SK-N-SH (cell line): ENCODE measurements at regions not wholly inside any gene's neighbourhood (a gene's known extent, or its start where the extent isn't known, plus 50 kb on each side); places are given as distances from the start of the nearest gene placed in this dataset.

Source experiments
- CTCF ChIA-PET: fragments of 300-600, 350-600 bp; formaldehyde crosslinking; extraction: SDS; loops from one replicate; lab custom pipeline; 2021; lab: Yijun Ruan, JAX
- POLR2A ChIA-PET: fragments of 350-600 bp; sonication (Branson Sonifier 250); formaldehyde crosslinking; extraction: SDS; loops from one replicate; lab custom pipeline; 2020; ENCODE audit warnings: antibody characterized with exemption, inconsistent platforms; lab: Yijun Ruan, JAX
- DNase-seq: peaks from one replicate; pipeline ENCODE4 v3.0.0; 2012
- H2AFZ ChIP-seq: fragments of 200-600 bp; sonication (generic); 2 replicates; pipeline ENCODE4 v1.8.1; 2016; ENCODE audit warnings: antibody characterized with exemption, mild to moderate bottlenecking, low read depth
- H3F3A ChIP-seq: fragments of 200-600 bp; sonication (generic); replicated peaks from 2 replicates; pipeline ENCODE3; 2016; ENCODE audit warnings: antibody characterized with exemption, mild to moderate bottlenecking; ENCODE audit not compliant: insufficient read depth
- H3K27ac ChIP-seq, 2 experiments: fragments of 200-500 bp in 1 of 2; fragments of 200-600 bp in 1 of 2; sonication (Bioruptor generic) in 1 of 2; sonication (generic), shearing (Covaris generic) in 1 of 2; 2 replicates each; pipeline versions ENCODE4 v1.5.1 to v1.6.1; 2014 to 2016; ENCODE audit warnings: low read depth in 2 of 2, inconsistent platforms in 1 of 2, low read length in 1 of 2, mild to moderate bottlenecking in 1 of 2, mixed read lengths in 1 of 2
- H3K27me3 ChIP-seq: fragments of 200-600 bp; sonication (generic), shearing (Covaris generic); 2 replicates; pipeline ENCODE4 v1.6.1; 2016; ENCODE audit warnings: mixed run types; ENCODE audit not compliant: insufficient read depth
- H3K36me3 ChIP-seq, 2 experiments: fragments of 200-500 bp in 1 of 2; fragments of 200-600 bp in 1 of 2; sonication (Bioruptor generic) in 1 of 2; sonication (generic) in 1 of 2; replicated peaks in 1 of 2; 2 replicates each; pipeline versions ENCODE3 to v1.5.1; 2014 to 2016; ENCODE audit warnings: low read length in 1 of 2, mild to moderate bottlenecking in 1 of 2; ENCODE audit not compliant: insufficient read depth in 2 of 2, control insufficient read depth in 1 of 2
- H3K4me1 ChIP-seq, 2 experiments: fragments of 200-500 bp in 1 of 2; fragments of 200-600 bp in 1 of 2; sonication (Bioruptor generic) in 1 of 2; sonication (generic), shearing (Covaris generic) in 1 of 2; 2 replicates each; pipeline versions ENCODE4 v1.5.1 to v1.6.1; 2014 to 2016; ENCODE audit warnings: low read depth in 1 of 2, low read length in 1 of 2, mixed run types in 1 of 2; ENCODE audit not compliant: insufficient read depth in 2 of 2, control insufficient read depth in 1 of 2
- H3K4me2 ChIP-seq: fragments of 200-600 bp; sonication (generic), shearing (Covaris generic); 2 replicates; pipeline ENCODE4 v1.6.1; 2017; ENCODE audit warnings: mixed run types
- H3K4me3 ChIP-seq, 2 experiments: fragments of 200-500 bp in 1 of 2; fragments of 200-600 bp in 1 of 2; sonication (Bioruptor generic) in 1 of 2; sonication (generic), shearing (Covaris generic) in 1 of 2; 2 replicates each; pipeline versions ENCODE4 v1.5.1 to v1.8.1; 2014 to 2016; ENCODE audit warnings: low read depth in 2 of 2, inconsistent platforms in 1 of 2, low read length in 1 of 2, mild to moderate bottlenecking in 1 of 2, mixed read lengths in 1 of 2, moderate library complexity in 1 of 2
- H3K79me2 ChIP-seq: fragments of 200-600 bp; sonication (generic); 2 replicates; pipeline ENCODE4 v1.8.1; 2017; ENCODE audit warnings: mild to moderate bottlenecking; ENCODE audit not compliant: insufficient read depth
- H3K9ac ChIP-seq: fragments of 200-600 bp; sonication (generic); 2 replicates; pipeline ENCODE4 v1.6.1; 2017; ENCODE audit warnings: mixed run types
- H3K9me2 ChIP-seq: fragments of 200-600 bp; sonication (generic); 2 replicates; pipeline ENCODE4 v1.6.1; 2017; ENCODE audit warnings: mixed run types
- H3K9me3 ChIP-seq: fragments of 200-600 bp; sonication (generic); 2 replicates; pipeline ENCODE4 v1.6.1; 2017; ENCODE audit warnings: mixed run types, mild to moderate bottlenecking, moderate library complexity
- H4K20me1 ChIP-seq: fragments of 200-600 bp; sonication (generic); 2 replicates; pipeline ENCODE4 v1.6.1; 2017; ENCODE audit warnings: mild to moderate bottlenecking, mixed run types; ENCODE audit not compliant: insufficient read depth
- EP300 ChIP-seq, 2 experiments: IDR thresholded peaks; 2 replicates each; pipeline versions ENCODE4 v1.4.0 to v1.6.1; 2012; ENCODE audit warnings: borderline replicate concordance in 1 of 2, low read depth in 1 of 2, low read length in 1 of 2
- EZH2phosphoT487 ChIP-seq: fragments of 200-600 bp; sonication (generic); IDR thresholded peaks from 2 replicates; pipeline ENCODE4 v1.6.1; 2017; ENCODE audit warnings: low read depth, mixed run types, mild to moderate bottlenecking, antibody characterized with exemption, moderate library complexity, borderline replicate concordance
- FOXJ3 ChIP-seq: sonication (generic); formaldehyde crosslinking; IDR thresholded peaks from 2 replicates; pipeline ENCODE4 v1.5.1; 2020; ENCODE audit warnings: mild to moderate bottlenecking, missing genetic modification reagents
- GATA2 ChIP-seq: sonication (generic); formaldehyde crosslinking; IDR thresholded peaks from 2 replicates; pipeline ENCODE4 v1.5.0; 2020; ENCODE audit warnings: mild to moderate bottlenecking, missing genetic modification reagents
- NRF1 ChIP-seq: IDR thresholded peaks from 2 replicates; pipeline ENCODE4 v1.6.1; 2012; ENCODE audit warnings: low read depth, mild to moderate bottlenecking, low read length
- POLR2AphosphoS5 ChIP-seq: IDR thresholded peaks from 2 replicates; pipeline ENCODE4 v1.6.1; 2012; ENCODE audit warnings: low read depth, low read length
- TAF1 ChIP-seq: IDR thresholded peaks from 2 replicates; pipeline ENCODE4 v1.6.1; 2012; ENCODE audit warnings: low read depth, mild to moderate bottlenecking, low read length, moderate library complexity, borderline replicate concordance
- WGBS: methylation state at CpG from one replicate; pipeline ENCODE4 v1.1.6; 2017; ENCODE audit warnings: low lambda C conversion rate; 5-methylcytosine and 5-hydroxymethylcytosine counted together
- TF ChIP-seq, protein P1 (sequence below): IDR thresholded peaks from 2 replicates; pipeline ENCODE4 v1.6.1; 2012; ENCODE audit warnings: mild to moderate bottlenecking, low read depth, low read length, moderate library complexity
- TF ChIP-seq, protein P2 (sequence below): fragments of 150-350 bp; IDR thresholded peaks from 2 replicates; pipeline ENCODE4 v1.6.1; 2017; ENCODE audit warnings: antibody characterized with exemption, low read length, low read depth, borderline replicate concordance
- TF ChIP-seq, protein P3 (sequence below): IDR thresholded peaks from 2 replicates; pipeline ENCODE4 v1.4.0; 2012; ENCODE audit warnings: low read depth, borderline replicate concordance
- TF ChIP-seq, protein P4 (sequence below): IDR thresholded peaks from 2 replicates; pipeline ENCODE4; 2012

DNA sequence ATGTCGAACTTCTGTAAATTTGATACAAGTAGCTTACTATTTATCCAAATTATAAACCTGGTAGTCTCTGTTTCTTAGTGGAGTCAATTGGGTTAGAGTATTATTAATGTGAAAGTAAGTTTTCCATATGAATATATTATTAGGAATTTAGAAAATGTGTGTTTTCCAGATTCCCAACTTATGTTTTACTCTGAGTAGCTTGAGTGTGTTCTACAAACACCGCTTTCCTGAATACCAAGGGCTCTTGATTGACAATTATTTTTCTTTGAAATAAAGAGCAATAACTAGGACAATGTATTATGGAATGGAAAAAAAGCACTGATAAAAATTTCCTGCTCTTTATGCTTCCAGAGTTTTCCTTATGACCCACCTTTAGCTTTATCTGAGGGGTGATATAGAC is 233.6 kb downstream of the POSTN start:
- no peak overlapping the region for H3K9ac ChIP-seq
- H3F3A ChIP-seq = peaks cover 11% of the 10 kb centered on the region
- ChIA-PET POLR2A (no interaction called here), CTCF (no interaction called here)
- no peak for DNase-seq
- TF ChIP-seq, protein P1, sequence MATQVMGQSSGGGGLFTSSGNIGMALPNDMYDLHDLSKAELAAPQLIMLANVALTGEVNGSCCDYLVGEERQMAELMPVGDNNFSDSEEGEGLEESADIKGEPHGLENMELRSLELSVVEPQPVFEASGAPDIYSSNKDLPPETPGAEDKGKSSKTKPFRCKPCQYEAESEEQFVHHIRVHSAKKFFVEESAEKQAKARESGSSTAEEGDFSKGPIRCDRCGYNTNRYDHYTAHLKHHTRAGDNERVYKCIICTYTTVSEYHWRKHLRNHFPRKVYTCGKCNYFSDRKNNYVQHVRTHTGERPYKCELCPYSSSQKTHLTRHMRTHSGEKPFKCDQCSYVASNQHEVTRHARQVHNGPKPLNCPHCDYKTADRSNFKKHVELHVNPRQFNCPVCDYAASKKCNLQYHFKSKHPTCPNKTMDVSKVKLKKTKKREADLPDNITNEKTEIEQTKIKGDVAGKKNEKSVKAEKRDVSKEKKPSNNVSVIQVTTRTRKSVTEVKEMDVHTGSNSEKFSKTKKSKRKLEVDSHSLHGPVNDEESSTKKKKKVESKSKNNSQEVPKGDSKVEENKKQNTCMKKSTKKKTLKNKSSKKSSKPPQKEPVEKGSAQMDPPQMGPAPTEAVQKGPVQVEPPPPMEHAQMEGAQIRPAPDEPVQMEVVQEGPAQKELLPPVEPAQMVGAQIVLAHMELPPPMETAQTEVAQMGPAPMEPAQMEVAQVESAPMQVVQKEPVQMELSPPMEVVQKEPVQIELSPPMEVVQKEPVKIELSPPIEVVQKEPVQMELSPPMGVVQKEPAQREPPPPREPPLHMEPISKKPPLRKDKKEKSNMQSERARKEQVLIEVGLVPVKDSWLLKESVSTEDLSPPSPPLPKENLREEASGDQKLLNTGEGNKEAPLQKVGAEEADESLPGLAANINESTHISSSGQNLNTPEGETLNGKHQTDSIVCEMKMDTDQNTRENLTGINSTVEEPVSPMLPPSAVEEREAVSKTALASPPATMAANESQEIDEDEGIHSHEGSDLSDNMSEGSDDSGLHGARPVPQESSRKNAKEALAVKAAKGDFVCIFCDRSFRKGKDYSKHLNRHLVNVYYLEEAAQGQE = no peak
- TF ChIP-seq GATA2 (CRISPR knock-in tag) = no peak
- no peak for TF ChIP-seq POLR2AphosphoS5
- TF ChIP-seq, protein P2, sequence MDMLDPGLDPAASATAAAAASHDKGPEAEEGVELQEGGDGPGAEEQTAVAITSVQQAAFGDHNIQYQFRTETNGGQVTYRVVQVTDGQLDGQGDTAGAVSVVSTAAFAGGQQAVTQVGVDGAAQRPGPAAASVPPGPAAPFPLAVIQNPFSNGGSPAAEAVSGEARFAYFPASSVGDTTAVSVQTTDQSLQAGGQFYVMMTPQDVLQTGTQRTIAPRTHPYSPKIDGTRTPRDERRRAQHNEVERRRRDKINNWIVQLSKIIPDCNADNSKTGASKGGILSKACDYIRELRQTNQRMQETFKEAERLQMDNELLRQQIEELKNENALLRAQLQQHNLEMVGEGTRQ = no peak
- no peak for TF ChIP-seq TAF1
- no peak for TF ChIP-seq FOXJ3 (CRISPR knock-in tag)
- TF ChIP-seq EZH2phosphoT487 = no peak
- TF ChIP-seq, protein P3, sequence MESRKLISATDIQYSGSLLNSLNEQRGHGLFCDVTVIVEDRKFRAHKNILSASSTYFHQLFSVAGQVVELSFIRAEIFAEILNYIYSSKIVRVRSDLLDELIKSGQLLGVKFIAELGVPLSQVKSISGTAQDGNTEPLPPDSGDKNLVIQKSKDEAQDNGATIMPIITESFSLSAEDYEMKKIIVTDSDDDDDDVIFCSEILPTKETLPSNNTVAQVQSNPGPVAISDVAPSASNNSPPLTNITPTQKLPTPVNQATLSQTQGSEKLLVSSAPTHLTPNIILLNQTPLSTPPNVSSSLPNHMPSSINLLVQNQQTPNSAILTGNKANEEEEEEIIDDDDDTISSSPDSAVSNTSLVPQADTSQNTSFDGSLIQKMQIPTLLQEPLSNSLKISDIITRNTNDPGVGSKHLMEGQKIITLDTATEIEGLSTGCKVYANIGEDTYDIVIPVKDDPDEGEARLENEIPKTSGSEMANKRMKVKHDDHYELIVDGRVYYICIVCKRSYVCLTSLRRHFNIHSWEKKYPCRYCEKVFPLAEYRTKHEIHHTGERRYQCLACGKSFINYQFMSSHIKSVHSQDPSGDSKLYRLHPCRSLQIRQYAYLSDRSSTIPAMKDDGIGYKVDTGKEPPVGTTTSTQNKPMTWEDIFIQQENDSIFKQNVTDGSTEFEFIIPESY = no peak
- TF ChIP-seq NRF1 = no peak
- TF ChIP-seq, protein P4, sequence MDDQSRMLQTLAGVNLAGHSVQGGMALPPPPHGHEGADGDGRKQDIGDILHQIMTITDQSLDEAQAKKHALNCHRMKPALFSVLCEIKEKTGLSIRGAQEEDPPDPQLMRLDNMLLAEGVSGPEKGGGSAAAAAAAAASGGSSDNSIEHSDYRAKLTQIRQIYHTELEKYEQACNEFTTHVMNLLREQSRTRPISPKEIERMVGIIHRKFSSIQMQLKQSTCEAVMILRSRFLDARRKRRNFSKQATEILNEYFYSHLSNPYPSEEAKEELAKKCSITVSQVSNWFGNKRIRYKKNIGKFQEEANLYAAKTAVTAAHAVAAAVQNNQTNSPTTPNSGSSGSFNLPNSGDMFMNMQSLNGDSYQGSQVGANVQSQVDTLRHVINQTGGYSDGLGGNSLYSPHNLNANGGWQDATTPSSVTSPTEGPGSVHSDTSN = no peak
- TF ChIP-seq EP300 (IDR thresholded peaks at IDR 0.05; ENCODE audit: borderline replicate concordance in 1 of 2, low read depth in 1 of 2, low read length in 1 of 2) = no peak
- no peaks in the 10 kb centered on the region for H4K20me1 ChIP-seq
- H3K79me2 ChIP-seq = no peaks in the 10 kb centered on the region
- H3K36me3 ChIP-seq = no peaks in the 10 kb centered on the region
- H3K27ac ChIP-seq = peak overlapping the region in 1 of 2 experiments; percentile 29; a peak in 2 of 4 replicates
- no peaks in the 10 kb centered on the region for H3K9me2 ChIP-seq
- no peak overlapping the region for H3K4me2 ChIP-seq
- no peaks in the 10 kb centered on the region for H3K9me3 ChIP-seq
- H3K4me3 ChIP-seq = no peak overlapping the region
- H3K27me3 ChIP-seq = no peaks in the 10 kb centered on the region
- WGBS = 21% methylated on average over 2 of the region's 2 CpGs
- no peak overlapping the region for H2AFZ ChIP-seq
- H3K4me1 ChIP-seq = peaks cover 0 to 7% of the 10 kb centered on the region in 2 experiments; a peak in 1 of 4 replicates
